ENCODE measurements at regions not wholly inside any gene's neighbourhood (a gene's known extent, or its start where the extent isn't known, plus 50 kb on each side); places are given as distances from the start of the nearest gene placed in this dataset.

- DNase-seq = no peak
Observed at GRCh38 chr2:217434180-217434975, 568.4 kb downstream of the TNS1 start.

GRCh38 chr2:217433522-217433921 lies 569.3 kb downstream of the TNS1 start:
- no peak for DNase-seq

- no peak for DNase-seq
Observed at GRCh38 chr2:217431577-217432269, 571.1 kb downstream of the TNS1 start.

DNA sequence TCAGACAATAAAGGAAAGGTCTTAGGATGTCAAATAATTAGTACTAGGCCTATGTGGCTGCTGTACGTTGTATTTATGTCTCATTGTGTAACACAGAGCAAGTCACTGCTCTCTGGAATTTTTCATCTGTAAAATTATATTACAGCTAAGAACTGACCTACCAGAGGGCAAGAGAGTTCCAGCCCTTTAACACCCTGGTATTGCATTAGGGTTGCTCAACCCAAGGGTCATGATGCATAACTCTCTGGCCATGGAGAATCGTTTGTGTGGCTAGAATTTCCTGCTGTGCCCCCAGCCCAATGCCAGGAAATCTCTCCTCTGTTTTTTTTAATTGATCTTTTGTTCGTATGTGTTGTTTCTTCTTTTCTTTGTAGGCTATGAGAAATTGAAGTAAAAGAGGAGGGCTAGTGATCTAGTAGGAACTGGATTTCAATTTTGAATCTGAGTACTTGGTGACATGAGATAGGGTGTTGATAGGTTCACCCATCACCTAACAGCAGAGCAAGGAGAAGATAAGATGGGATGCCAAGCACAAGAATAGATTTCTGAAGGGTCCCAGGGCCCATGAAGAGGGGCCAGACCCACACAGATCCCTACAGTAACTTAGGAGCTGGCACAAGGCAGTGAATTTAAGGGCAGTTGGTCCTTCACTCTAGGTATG lies 571.2 kb upstream of the TNP1 start:
- DNase-seq = no peak

GRCh38 chr2:217429981-217430500 lies 570.2 kb upstream of the TNP1 start:
- no peak for DNase-seq

DNA sequence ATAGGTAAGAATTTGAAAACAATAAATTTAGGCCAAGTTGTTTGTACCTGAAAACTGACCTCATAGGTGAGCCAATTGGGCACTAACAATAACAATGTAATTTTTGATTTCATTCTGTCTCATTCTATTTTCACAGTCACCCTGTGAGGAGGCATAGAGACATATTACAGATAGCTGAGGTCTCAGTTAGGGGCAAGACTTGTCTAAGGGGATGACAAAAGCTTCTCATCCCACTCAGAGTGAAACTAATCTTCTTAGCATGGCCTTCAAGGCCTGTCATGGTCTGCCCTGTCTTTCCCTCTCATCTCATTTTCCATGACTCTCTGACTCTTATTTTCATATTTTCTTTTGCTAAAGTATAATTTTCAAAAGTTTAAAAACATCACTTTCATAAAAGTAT lies 562.0 kb upstream of the TNP1 start:
- no peak for DNase-seq

- DNase-seq = no peak
Observed at GRCh38 chr2:217420854-217421253, 561.0 kb upstream of the TNP1 start.

GRCh38 chr2:217419055-217419671 lies 559.3 kb upstream of the TNP1 start:
- DNase-seq = no peak

DNA sequence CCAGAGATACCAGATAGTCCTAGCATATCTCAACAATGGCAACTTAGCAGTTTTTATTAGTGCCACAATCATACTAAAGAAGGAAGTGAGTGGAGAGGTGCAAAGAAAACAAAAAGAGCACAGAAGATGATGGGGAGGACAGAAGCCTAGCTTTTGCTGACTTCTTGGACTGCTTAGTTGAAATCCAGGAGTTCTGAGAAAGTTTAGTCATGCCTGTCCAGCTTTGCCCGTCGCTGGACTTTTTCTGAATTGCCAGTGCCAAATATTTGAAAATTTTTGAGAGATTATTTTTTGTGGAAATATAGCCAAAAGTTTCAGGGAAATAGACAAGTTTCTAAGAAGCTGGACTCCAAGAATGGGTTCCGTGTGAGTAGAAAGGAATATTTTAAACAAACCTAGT lies 558.7 kb upstream of the TNP1 start:
- no peak for DNase-seq

GRCh38 chr2:217418090-217418489 lies 558.2 kb upstream of the TNP1 start:
- no peak for DNase-seq

DNA sequence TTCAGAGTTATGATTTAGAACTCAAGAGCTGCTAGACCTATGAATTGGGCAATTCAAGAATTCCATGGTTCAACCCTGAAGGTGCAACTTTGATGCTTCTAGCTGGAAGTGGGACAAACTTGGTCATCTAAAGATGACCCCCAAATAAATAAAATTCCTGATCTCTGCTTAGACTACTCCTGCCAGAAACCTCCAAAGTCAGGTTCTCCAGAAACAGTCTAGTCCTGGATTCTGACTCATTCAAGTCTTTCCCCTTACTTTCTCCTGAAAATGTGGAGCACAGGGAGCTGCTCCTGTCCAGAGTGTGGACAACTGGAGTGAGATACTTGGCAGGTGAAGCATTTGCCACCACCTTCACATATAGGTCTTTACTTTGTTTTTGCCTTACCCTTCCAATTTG lies 557.7 kb upstream of the TNP1 start:
- no peak for DNase-seq

GRCh38 chr2:217415316-217415715 lies 555.5 kb upstream of the TNP1 start:
- no peak for DNase-seq

DNA sequence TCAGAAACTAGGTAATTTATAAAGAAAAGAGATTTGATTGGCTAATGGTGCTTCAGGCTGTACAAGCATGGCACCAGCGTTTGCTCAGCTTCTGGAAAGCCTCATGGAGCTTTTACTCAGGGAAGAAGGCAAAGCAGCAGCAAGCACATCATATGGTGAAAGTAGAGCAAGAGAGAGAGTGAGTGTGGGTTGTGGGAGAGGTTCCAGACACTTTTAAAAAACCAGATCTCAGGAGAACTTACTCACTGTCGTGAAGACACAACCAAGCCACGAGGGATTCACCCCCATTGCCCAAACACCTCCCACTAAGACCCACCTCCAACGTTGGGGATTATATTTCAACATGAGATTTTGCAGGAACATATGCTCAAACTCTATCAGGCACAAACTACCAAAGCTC lies 554.6 kb upstream of the TNP1 start:
- no peak for DNase-seq

GRCh38 chr2:217413193-217413592 lies 553.3 kb upstream of the TNP1 start:
- DNase-seq = no peak

- no peak for DNase-seq
Observed at GRCh38 chr2:217412721-217413120, 552.9 kb upstream of the TNP1 start.

GRCh38 chr2:217412277-217412676 lies 552.4 kb upstream of the TNP1 start:
- no peak for DNase-seq

GRCh38 chr2:217410681-217410960 lies 550.8 kb upstream of the TNP1 start:
- DNase-seq = no peak

DNA sequence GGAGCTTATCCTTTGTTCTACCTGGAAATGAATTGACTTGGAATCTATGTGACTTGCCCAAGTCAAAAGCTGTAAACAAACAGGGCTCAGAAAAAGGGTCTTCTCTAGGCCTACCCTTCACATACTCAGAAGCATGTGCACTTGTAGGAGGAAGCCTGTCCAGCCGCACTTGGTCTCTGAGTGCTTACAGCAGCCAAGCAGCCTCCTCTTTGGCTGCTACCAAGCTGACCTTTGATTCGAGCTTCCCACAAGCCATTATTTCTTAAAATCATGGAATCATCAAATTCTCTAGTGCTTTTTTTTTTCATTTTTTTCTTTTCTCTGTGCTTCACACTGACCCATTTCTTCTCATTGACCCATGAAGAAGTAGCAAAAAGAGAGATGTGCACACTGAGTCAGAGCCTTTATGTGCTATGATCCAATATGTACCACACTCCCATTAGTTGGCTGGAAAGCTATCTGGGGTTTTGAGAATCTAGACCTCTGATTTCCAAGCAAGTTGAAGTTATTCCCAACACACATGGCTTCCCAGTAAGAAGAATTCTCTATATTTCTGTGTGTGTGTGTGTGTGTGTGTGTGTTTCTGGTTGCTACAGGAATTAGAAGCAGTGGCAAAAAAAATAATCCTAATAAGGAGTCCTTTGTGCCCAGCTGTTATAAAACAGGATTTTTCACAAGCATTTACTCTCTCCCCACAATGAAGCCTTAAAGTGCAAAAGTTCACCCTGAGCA lies 550.3 kb upstream of the TNP1 start:
- DNase-seq = no peak

GRCh38 chr2:217407362-217407761 lies 547.5 kb upstream of the TNP1 start:
- no peak for DNase-seq

DNA sequence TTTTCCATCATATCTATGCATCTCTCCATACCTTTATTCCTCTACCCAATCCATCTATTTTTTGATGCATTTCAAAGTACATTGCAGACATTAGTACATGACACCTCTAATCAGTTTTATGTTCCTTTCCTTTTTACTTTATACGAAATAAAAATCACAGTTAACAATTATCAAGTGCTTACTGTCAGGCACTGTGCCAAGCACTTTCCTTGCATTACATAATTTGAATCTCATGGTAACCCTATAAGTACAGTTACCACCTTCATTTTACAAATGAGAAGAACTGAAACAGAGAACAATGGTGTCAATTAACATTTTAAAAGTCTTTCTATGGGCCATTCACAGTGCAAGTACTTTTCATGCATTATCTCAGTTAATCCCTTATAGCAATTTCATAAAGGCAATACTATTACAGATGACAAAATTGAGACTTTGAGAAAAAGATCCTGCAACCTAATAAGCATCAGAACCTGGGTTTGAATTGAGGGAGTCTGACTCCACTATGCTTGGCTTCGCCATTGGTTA lies 544.4 kb upstream of the TNP1 start:
- DNase-seq = no peak

- no peak for DNase-seq
Observed at GRCh38 chr2:217402761-217403383, 543.0 kb upstream of the TNP1 start.

DNA sequence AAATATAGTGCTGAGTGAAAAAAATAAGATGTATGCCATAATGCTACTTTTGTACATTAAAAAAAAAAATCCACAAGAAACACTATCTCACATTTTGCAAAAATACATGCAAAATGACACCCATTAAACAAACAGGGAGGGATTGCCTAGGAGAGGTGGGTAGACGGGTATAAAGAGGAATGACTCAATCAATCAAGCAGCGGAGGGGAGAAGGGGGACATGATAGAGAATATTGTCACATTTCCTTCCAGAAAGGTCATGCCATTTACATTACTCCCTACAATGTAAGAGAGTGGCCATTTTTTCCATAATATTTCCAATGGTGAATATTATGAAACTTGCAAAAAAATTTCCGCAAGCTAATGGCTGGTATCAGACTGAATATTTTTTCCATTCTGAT lies 542.3 kb upstream of the TNP1 start:
- no peak for DNase-seq
